Activated naive CD4-positive, alpha-beta T cell treated with anti-CD3 and anti-CD28 coated beads, Interleukin-2, amount 50 U/mL, for 24 hours (primary cell): ENCODE measurements at regions not wholly inside any gene's neighbourhood (a gene's known extent, or its start where the extent isn't known, plus 50 kb on each side); places are given as distances from the start of the nearest gene placed in this dataset.

Source experiments
- H3K27ac Mint-ChIP-seq: one replicate; pipeline ENCODE4 v1.8.0; 2021; ENCODE audit warnings: mild to moderate bottlenecking, mixed read lengths
- H3K27me3 Mint-ChIP-seq: one replicate; pipeline ENCODE4 v1.8.0; 2021; ENCODE audit warnings: mixed read lengths
- H3K36me3 Mint-ChIP-seq: one replicate; pipeline ENCODE4 v1.8.0; 2021; ENCODE audit warnings: mixed read lengths
- H3K4me1 Mint-ChIP-seq: one replicate; pipeline ENCODE4 v1.8.0; 2021; ENCODE audit warnings: mixed read lengths
- H3K4me3 Mint-ChIP-seq: one replicate; pipeline ENCODE4 v1.8.0; 2021; ENCODE audit warnings: mild to moderate bottlenecking, mixed read lengths
- H3K9me3 Mint-ChIP-seq: one replicate; pipeline ENCODE4 v1.8.0; 2021; ENCODE audit warnings: mixed read lengths

- H3K36me3 Mint-ChIP-seq: no peaks in the 10 kb centered on the region
- no peak overlapping the region for H3K27ac Mint-ChIP-seq
- H3K4me1 Mint-ChIP-seq: no peaks in the 10 kb centered on the region
- H3K27me3 Mint-ChIP-seq: peaks cover 1% of the 10 kb centered on the region
- H3K9me3 Mint-ChIP-seq: no peaks in the 10 kb centered on the region
- H3K4me3 Mint-ChIP-seq: no peak overlapping the region
Observed at GRCh38 chr2:53452400-53452799, 315.2 kb upstream of the CHAC2 start.

- no peaks in the 10 kb centered on the region for H3K9me3 Mint-ChIP-seq
- no peak overlapping the region for H3K4me3 Mint-ChIP-seq
- no peaks in the 10 kb centered on the region for H3K4me1 Mint-ChIP-seq
- H3K27ac Mint-ChIP-seq: no peak overlapping the region
- H3K36me3 Mint-ChIP-seq: no peaks in the 10 kb centered on the region
- H3K27me3 Mint-ChIP-seq: peaks cover 1% of the 10 kb centered on the region
Observed at GRCh38 chr2:53450923-53451322, 316.7 kb upstream of the CHAC2 start.

- Mint-ChIP-seq H3K4me3 (no peak overlapping the region), H3K4me1 (no peaks in the 10 kb centered on the region), H3K36me3 (no peaks in the 10 kb centered on the region), H3K27me3 (peaks cover 1% of the 10 kb centered on the region), H3K27ac (no peak overlapping the region), H3K9me3 (no peaks in the 10 kb centered on the region)
Observed at GRCh38 chr2:53448591-53448990, 319.0 kb upstream of the CHAC2 start.

DNA sequence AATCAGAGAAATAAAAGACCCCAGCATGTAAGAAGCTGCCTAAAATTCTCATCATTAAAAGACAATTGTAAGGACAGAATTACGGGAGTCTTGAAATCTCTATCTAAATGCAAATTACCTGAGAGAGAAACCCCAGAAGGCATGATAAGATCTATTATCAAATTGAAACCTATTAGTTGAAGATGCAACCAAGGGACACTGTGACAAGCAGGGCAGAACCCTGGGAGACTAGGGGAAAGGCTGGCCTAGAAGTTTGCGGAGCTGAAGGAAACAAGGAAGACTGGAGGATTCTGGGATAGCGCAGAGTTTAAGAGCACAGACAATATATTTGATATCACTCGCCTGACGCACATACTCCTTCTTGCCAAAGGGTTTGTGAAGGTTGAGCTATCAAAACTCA, 319.5 kb upstream of the CHAC2 start:
- H3K27ac Mint-ChIP-seq: no peak overlapping the region
- H3K9me3 Mint-ChIP-seq: no peaks in the 10 kb centered on the region
- no peaks in the 10 kb centered on the region for H3K36me3 Mint-ChIP-seq
- H3K4me3 Mint-ChIP-seq: no peak overlapping the region
- no peaks in the 10 kb centered on the region for H3K4me1 Mint-ChIP-seq
- H3K27me3 Mint-ChIP-seq: peaks cover 2% of the 10 kb centered on the region

DNA sequence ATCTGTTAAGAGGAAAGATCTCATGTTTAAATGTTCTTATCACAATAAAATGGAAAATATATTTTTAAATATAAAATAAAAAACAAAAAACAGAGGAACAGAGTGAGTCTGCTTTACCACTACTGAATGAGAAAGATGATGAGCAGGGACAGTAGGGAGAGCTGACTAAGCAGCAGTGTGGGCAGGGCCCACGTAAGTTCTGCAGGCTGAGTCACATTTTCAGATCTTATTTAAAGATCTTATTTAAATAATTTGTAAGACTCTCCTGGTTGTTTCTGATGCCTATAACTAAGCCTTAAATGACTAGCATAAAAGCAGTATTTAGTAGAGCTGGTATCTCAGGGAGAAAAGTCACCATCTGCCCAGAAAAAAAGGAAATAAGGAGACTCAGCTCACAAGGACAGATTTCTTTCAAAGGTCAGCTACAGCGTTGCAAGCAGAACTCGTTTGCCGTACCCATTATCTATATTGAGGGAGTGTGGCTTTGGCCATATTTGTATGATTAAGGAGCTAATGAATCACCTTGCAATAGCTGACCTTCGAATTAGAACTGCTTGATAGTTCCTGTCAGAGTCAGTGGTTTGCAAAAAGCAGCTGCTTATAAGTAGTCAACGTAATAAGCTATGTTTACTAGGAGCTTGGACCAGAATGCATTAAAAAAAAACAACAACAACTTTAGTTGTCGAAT, 322.1 kb upstream of the CHAC2 start:
- Mint-ChIP-seq H3K27ac (no peak overlapping the region), H3K4me3 (no peak overlapping the region), H3K27me3 (peaks cover 3% of the 10 kb centered on the region)

GRCh38 chr2:53442783-53443182, 324.8 kb upstream of the CHAC2 start:
- H3K9me3 Mint-ChIP-seq: no peaks in the 10 kb centered on the region
- no peaks in the 10 kb centered on the region for H3K4me1 Mint-ChIP-seq
- H3K4me3 Mint-ChIP-seq: no peak overlapping the region
- no peaks in the 10 kb centered on the region for H3K36me3 Mint-ChIP-seq
- H3K27ac Mint-ChIP-seq: no peak overlapping the region
- H3K27me3 Mint-ChIP-seq: peaks cover 4% of the 10 kb centered on the region

More for the DNA sequence above, 322.1 kb upstream of the CHAC2 start:
- Mint-ChIP-seq H3K9me3 (no peaks in the 10 kb centered on the region), H3K4me1 (no peaks in the 10 kb centered on the region), H3K36me3 (no peaks in the 10 kb centered on the region)

GRCh38 chr2:53442093-53442492, 325.5 kb upstream of the CHAC2 start:
- H3K27ac Mint-ChIP-seq: no peak overlapping the region
- H3K9me3 Mint-ChIP-seq: no peaks in the 10 kb centered on the region
- no peaks in the 10 kb centered on the region for H3K36me3 Mint-ChIP-seq
- H3K27me3 Mint-ChIP-seq: peaks cover 4% of the 10 kb centered on the region
- H3K4me1 Mint-ChIP-seq: no peaks in the 10 kb centered on the region
- H3K4me3 Mint-ChIP-seq: no peak overlapping the region

- Mint-ChIP-seq H3K27ac (no peak overlapping the region), H3K36me3 (no peaks in the 10 kb centered on the region), H3K27me3 (peaks cover 4% of the 10 kb centered on the region), H3K4me3 (no peak overlapping the region), H3K4me1 (no peaks in the 10 kb centered on the region), H3K9me3 (no peaks in the 10 kb centered on the region)
Observed at GRCh38 chr2:53438692-53439091, 328.9 kb upstream of the CHAC2 start.

DNA sequence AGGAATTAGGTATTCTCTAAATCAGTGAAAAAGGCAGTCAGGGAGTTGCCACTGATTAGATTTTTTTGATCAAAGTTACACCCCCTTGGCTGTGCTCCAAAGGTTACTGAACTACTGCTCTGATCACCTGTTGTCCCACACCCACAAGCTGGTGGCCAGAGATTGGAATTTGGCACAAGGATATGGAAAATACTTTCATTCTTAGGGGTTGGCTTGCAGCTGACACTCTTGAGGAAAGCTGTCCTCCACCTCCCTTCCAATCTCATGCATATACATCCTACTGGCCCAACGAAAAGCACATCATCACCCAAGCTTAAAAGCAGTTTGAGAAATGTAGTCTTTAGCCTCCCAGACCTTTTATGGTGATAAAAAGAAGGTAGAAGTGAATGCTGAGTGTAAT, 329.5 kb upstream of the CHAC2 start:
- no peak overlapping the region for H3K4me3 Mint-ChIP-seq
- H3K9me3 Mint-ChIP-seq: no peaks in the 10 kb centered on the region
- no peaks in the 10 kb centered on the region for H3K4me1 Mint-ChIP-seq
- no peak overlapping the region for H3K27ac Mint-ChIP-seq
- H3K27me3 Mint-ChIP-seq: peaks cover 3% of the 10 kb centered on the region
- H3K36me3 Mint-ChIP-seq: no peaks in the 10 kb centered on the region

DNA sequence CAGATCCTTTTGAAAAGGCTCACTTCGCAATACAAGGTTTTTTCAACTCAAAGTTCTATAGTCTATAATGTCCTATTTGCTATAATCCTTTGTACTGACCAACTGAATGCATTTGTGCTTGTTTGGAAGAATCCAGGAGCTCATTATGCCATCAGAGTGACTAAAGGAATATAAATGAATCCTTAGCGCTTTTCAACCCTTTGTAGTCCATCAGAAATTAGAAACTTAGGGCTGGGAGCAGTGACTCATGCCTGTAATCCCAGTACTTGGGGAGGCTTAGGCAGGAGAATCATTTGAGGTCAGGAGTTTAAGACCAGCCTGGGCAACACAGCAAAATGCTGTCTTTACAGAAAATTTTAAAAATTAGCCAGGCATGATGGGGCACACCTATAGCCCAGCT, 330.2 kb upstream of the CHAC2 start:
- no peak overlapping the region for H3K27ac Mint-ChIP-seq
- no peaks in the 10 kb centered on the region for H3K9me3 Mint-ChIP-seq
- H3K36me3 Mint-ChIP-seq: no peaks in the 10 kb centered on the region
- H3K4me1 Mint-ChIP-seq: no peaks in the 10 kb centered on the region
- H3K4me3 Mint-ChIP-seq: no peak overlapping the region
- peaks cover 2% of the 10 kb centered on the region for H3K27me3 Mint-ChIP-seq

DNA sequence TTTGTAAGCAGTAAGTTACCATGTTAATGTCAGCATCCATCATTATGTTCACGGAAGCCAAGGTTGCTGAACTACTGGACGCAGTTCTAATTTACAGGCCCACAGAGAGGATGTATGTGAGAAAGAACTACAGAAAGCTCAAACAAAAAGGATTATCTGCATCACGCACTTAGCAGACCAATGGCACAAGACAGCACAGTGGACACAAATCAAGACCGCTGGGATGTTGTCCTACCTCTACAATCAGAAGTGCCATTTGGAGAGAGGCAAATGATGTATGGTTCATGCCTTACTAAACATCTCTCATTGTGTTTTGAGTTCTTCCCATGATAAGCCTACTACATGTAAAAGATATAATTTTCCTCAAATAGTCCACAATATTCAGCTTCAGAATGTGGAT, 330.7 kb upstream of the CHAC2 start:
- H3K27me3 Mint-ChIP-seq: peaks cover 2% of the 10 kb centered on the region
- H3K4me3 Mint-ChIP-seq: no peak overlapping the region
- no peaks in the 10 kb centered on the region for H3K9me3 Mint-ChIP-seq
- no peaks in the 10 kb centered on the region for H3K4me1 Mint-ChIP-seq
- no peaks in the 10 kb centered on the region for H3K36me3 Mint-ChIP-seq
- H3K27ac Mint-ChIP-seq: no peak overlapping the region

DNA sequence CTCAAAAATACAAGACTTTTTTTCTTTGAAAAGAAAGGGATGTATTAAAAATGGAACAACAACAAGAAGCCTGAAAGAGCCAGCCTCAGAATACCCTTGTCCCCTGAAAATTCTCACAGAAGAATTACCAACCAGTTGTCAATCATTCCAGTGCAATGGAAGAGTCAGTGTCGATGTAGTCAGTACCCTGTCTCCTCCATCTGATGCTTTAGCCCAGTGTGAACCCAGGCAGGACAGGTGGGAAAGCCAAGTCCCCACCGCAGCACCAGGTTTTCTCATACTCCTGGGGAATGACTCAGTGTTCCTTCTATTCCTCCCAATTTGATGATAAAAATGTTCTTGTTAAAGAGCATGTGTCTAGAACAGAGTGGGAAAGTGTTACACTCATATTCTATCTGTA, 332.0 kb upstream of the CHAC2 start:
- Mint-ChIP-seq H3K9me3 (no peaks in the 10 kb centered on the region), H3K4me3 (no peak overlapping the region), H3K36me3 (no peaks in the 10 kb centered on the region), H3K27me3 (peaks cover 2% of the 10 kb centered on the region), H3K4me1 (no peaks in the 10 kb centered on the region), H3K27ac (no peak overlapping the region)

- no peaks in the 10 kb centered on the region for H3K9me3 Mint-ChIP-seq
Observed at GRCh38 chr2:53434466-53434865, 333.1 kb upstream of the CHAC2 start.

GRCh38 chr2:53432936-53433335, 334.7 kb upstream of the CHAC2 start:
- Mint-ChIP-seq H3K27ac (no peak overlapping the region), H3K36me3 (no peaks in the 10 kb centered on the region), H3K9me3 (no peaks in the 10 kb centered on the region), H3K27me3 (peaks cover 2% of the 10 kb centered on the region), H3K4me3 (no peak overlapping the region), H3K4me1 (no peaks in the 10 kb centered on the region)

More at GRCh38 chr2:53434466-53434865, 333.1 kb upstream of the CHAC2 start:
- no peaks in the 10 kb centered on the region for H3K4me1 Mint-ChIP-seq
- no peaks in the 10 kb centered on the region for H3K36me3 Mint-ChIP-seq
- H3K27me3 Mint-ChIP-seq: no peaks in the 10 kb centered on the region
- no peak overlapping the region for H3K27ac Mint-ChIP-seq
- H3K4me3 Mint-ChIP-seq: no peak overlapping the region

- Mint-ChIP-seq H3K4me3 (no peak overlapping the region), H3K27ac (no peak overlapping the region)
Observed at GRCh38 chr2:53429901-53430300, 337.7 kb upstream of the CHAC2 start.

GRCh38 chr2:53424902-53425301, 342.7 kb upstream of the CHAC2 start:
- Mint-ChIP-seq H3K27me3 (peaks cover 6% of the 10 kb centered on the region), H3K27ac (no peak overlapping the region), H3K4me3 (no peak overlapping the region), H3K9me3 (no peaks in the 10 kb centered on the region), H3K4me1 (no peaks in the 10 kb centered on the region), H3K36me3 (no peaks in the 10 kb centered on the region)

More at GRCh38 chr2:53429901-53430300, 337.7 kb upstream of the CHAC2 start:
- Mint-ChIP-seq H3K36me3 (no peaks in the 10 kb centered on the region), H3K27me3 (peaks cover 4% of the 10 kb centered on the region), H3K4me1 (no peaks in the 10 kb centered on the region), H3K9me3 (no peaks in the 10 kb centered on the region)

- Mint-ChIP-seq H3K9me3 (no peaks in the 10 kb centered on the region), H3K4me3 (no peak overlapping the region), H3K27me3 (peaks cover 4% of the 10 kb centered on the region), H3K4me1 (no peaks in the 10 kb centered on the region), H3K27ac (no peak overlapping the region), H3K36me3 (no peaks in the 10 kb centered on the region)
Observed at GRCh38 chr2:53423465-53423864, 344.1 kb upstream of the CHAC2 start.
